COLO668 (cell line): ENCODE measurements at regions not wholly inside any gene's neighbourhood (a gene's known extent, or its start where the extent isn't known, plus 50 kb on each side); places are given as distances from the start of the nearest gene placed in this dataset.
"Not testable (repeated sequence)": the region's sequence is repeated elsewhere in the genome, so short reads cannot be mapped to it uniquely, and the experiment has no call there.

Source experiments
- DNase-seq: peaks from one replicate; lab custom pipeline; 2025; ENCODE audit not compliant: unreplicated experiment; lab: John Stamatoyannopoulos, UW

GRCh38 chrX:498901-499300, 112.2 kb upstream of the PPP2R3B start:
- not testable (repeated sequence) for DNase-seq

GRCh38 chrX:499870-500364, 113.2 kb upstream of the PPP2R3B start:
- no peak for DNase-seq

- DNase-seq: no peak
Measured at GRCh38 chrX:500481-501010, 113.8 kb upstream of the PPP2R3B start.

- no peak for DNase-seq
Measured at GRCh38 chrX:506341-506740, 119.6 kb upstream of the PPP2R3B start.

GRCh38 chrX:508163-508562, 121.5 kb upstream of the PPP2R3B start:
- DNase-seq: no peak

GRCh38 chrX:508821-509220, 121.8 kb upstream of the SHOX start:
- DNase-seq: not testable (repeated sequence)

GRCh38 chrX:511089-511488, 119.5 kb upstream of the SHOX start:
- not testable (repeated sequence) for DNase-seq

GRCh38 chrX:518319-518718, 112.3 kb upstream of the SHOX start:
- DNase-seq: no peak

- DNase-seq: no peak
Measured at GRCh38 chrX:519741-520140, 110.8 kb upstream of the SHOX start.

- DNase-seq: no peak
Measured at GRCh38 chrX:522456-522855, 108.1 kb upstream of the SHOX start.

- no peak for DNase-seq
Measured at GRCh38 chrX:525134-525533, 105.5 kb upstream of the SHOX start.

GRCh38 chrX:526295-527224, 104.0 kb upstream of the SHOX start:
- no peak for DNase-seq

GRCh38 chrX:530726-531610, 99.6 kb upstream of the SHOX start:
- DNase-seq: no peak

GRCh38 chrX:531611-531936, 99.0 kb upstream of the SHOX start:
- DNase-seq: no peak

GRCh38 chrX:534804-535203, 95.8 kb upstream of the SHOX start:
- DNase-seq: no peak

- no peak for DNase-seq
Measured at GRCh38 chrX:536616-537015, 94.0 kb upstream of the SHOX start.

GRCh38 chrX:537151-537550, 93.4 kb upstream of the SHOX start:
- DNase-seq: no peak

GRCh38 chrX:538311-538710, 92.3 kb upstream of the SHOX start:
- DNase-seq: no peak

- DNase-seq: not testable (repeated sequence)
Measured at GRCh38 chrX:541006-541405, 89.6 kb upstream of the SHOX start.

- DNase-seq: no peak
Measured at GRCh38 chrX:542179-542578, 88.4 kb upstream of the SHOX start.

- no peak for DNase-seq
Measured at GRCh38 chrX:545452-545885, 85.1 kb upstream of the SHOX start.

- no peak for DNase-seq
Measured at GRCh38 chrX:550514-550913, 80.1 kb upstream of the SHOX start.
